H1 (cell line): ENCODE measurements at regions not wholly inside any gene's neighbourhood (a gene's known extent, or its start where the extent isn't known, plus 50 kb on each side); places are given as distances from the start of the nearest gene placed in this dataset.

Source experiments
- ASH2L ChIP-seq: fragments of 200-600, 300-600 bp; sonication (generic); IDR thresholded peaks from one replicate; pipeline ENCODE4 v1.7.1; 2017; ENCODE audit warnings: low read length
- CREB1 ChIP-seq: IDR thresholded peaks from 2 replicates; pipeline ENCODE4 v1.6.1; 2012; ENCODE audit warnings: inconsistent platforms
- FOSL1 ChIP-seq: IDR thresholded peaks from 2 replicates; pipeline ENCODE4 v1.6.1; 2011; ENCODE audit warnings: mild to moderate bottlenecking, low read depth, low read length, moderate library complexity; ENCODE audit not compliant: insufficient read depth
- NRF1 ChIP-seq: IDR thresholded peaks from 2 replicates; pipeline ENCODE4 v1.6.1; 2011; ENCODE audit warnings: mild to moderate bottlenecking, low read depth, low read length, improper control_type of control experiment
- POLR2AphosphoS5 ChIP-seq: IDR thresholded peaks from 2 replicates; pipeline ENCODE4 v1.6.1; 2011; ENCODE audit warnings: low read depth, low read length
- RFX5 ChIP-seq: IDR thresholded peaks from 2 replicates; pipeline ENCODE4 v1.6.1; 2011; ENCODE audit warnings: low read depth, low read length, improper control_type of control experiment, borderline replicate concordance
- TCF12 ChIP-seq: IDR thresholded peaks from 2 replicates; pipeline ENCODE4 v1.6.1; 2011; ENCODE audit warnings: low read depth, mild to moderate bottlenecking, low read length

GRCh38 chr4:126859314-126859713, 773.4 kb upstream of the INTU start (continued):
- no peak for TF ChIP-seq POLR2AphosphoS5
- no peak for TF ChIP-seq RFX5
- TF ChIP-seq CREB1: no peak
- TF ChIP-seq FOSL1: no peak
- TF ChIP-seq TCF12: no peak
- no peak for TF ChIP-seq ASH2L
- no peak for TF ChIP-seq NRF1
